HG03159 (cell line): ENCODE measurements at regions not wholly inside any gene's neighbourhood (a gene's known extent, or its start where the extent isn't known, plus 50 kb on each side); places are given as distances from the start of the nearest gene placed in this dataset.
"Not testable (repeated sequence)": the region's sequence is repeated elsewhere in the genome, so short reads cannot be mapped to it uniquely, and the experiment has no call there.

Experiments
- ATAC-seq: cut with Tn5 transposase; IDR thresholded peaks from one replicate; pipeline ENCODE4 v1.9.1; 2021; ENCODE audit warnings: mild to moderate bottlenecking, moderate library complexity; ENCODE audit not compliant: unreplicated experiment

- ATAC-seq, result no peak
Observed at GRCh38 chr6:158920311-158920905, 79.6 kb downstream of the RSPH3 start.

- ATAC-seq, result no peak
Observed at GRCh38 chr6:158919865-158920264, 80.1 kb downstream of the RSPH3 start.

- ATAC-seq, result no peak
Observed at GRCh38 chr6:158916617-158917016, 83.4 kb downstream of the RSPH3 start.

GRCh38 chr6:158914923-158915322, 85.1 kb downstream of the RSPH3 start:
- no peak for ATAC-seq

- ATAC-seq, result no peak
Observed at GRCh38 chr6:158913580-158913979, 86.4 kb downstream of the RSPH3 start.

GRCh38 chr6:158912655-158913054, 87.3 kb downstream of the RSPH3 start:
- no peak for ATAC-seq

GRCh38 chr6:158911746-158912480, 88.1 kb downstream of the RSPH3 start:
- no peak for ATAC-seq

GRCh38 chr6:158910484-158911440, 89.2 kb downstream of the RSPH3 start:
- peak; percentile 69 for ATAC-seq

GRCh38 chr6:158909938-158910337, 90.1 kb downstream of the RSPH3 start:
- no peak for ATAC-seq

- no peak for ATAC-seq
Observed at GRCh38 chr6:158908606-158909005, 89.4 kb upstream of the EZR start.

- ATAC-seq, result no peak
Observed at GRCh38 chr6:158907931-158908330, 88.8 kb upstream of the EZR start.

GRCh38 chr6:158906926-158907325, 87.8 kb upstream of the EZR start:
- ATAC-seq, result no peak

- ATAC-seq, result no peak
Observed at GRCh38 chr6:158905277-158905676, 86.1 kb upstream of the EZR start.

- ATAC-seq, result no peak
Observed at GRCh38 chr6:158903801-158904200, 84.6 kb upstream of the EZR start.

GRCh38 chr6:158900663-158901312, 81.6 kb upstream of the EZR start:
- no peak for ATAC-seq

GRCh38 chr6:158897236-158897635, 78.1 kb upstream of the EZR start:
- no peak for ATAC-seq

- no peak for ATAC-seq
Observed at GRCh38 chr6:158895661-158896060, 76.5 kb upstream of the EZR start.

GRCh38 chr6:158894193-158894592, 75.0 kb upstream of the EZR start:
- no peak for ATAC-seq

- no peak for ATAC-seq
Observed at GRCh38 chr6:158892266-158892665, 73.1 kb upstream of the EZR start.

- ATAC-seq, result not testable (repeated sequence)
Observed at GRCh38 chr6:158891560-158891959, 72.4 kb upstream of the EZR start.

GRCh38 chr6:158888171-158888570, 69.0 kb upstream of the EZR start:
- ATAC-seq, result not testable (repeated sequence)
